IPS-11a (cell line): ENCODE measurements at regions not wholly inside any gene's neighbourhood (a gene's known extent, or its start where the extent isn't known, plus 50 kb on each side); places are given as distances from the start of the nearest gene placed in this dataset.
"Not testable (repeated sequence)": the region's sequence is repeated elsewhere in the genome, so short reads cannot be mapped to it uniquely, and the experiment has no call there.

Experiments used
- H3K4me3 ChIP-seq: one replicate; pipeline ENCODE4 v1.5.1; 2013; ENCODE audit warnings: low read depth, low read length, control low read depth

DNA sequence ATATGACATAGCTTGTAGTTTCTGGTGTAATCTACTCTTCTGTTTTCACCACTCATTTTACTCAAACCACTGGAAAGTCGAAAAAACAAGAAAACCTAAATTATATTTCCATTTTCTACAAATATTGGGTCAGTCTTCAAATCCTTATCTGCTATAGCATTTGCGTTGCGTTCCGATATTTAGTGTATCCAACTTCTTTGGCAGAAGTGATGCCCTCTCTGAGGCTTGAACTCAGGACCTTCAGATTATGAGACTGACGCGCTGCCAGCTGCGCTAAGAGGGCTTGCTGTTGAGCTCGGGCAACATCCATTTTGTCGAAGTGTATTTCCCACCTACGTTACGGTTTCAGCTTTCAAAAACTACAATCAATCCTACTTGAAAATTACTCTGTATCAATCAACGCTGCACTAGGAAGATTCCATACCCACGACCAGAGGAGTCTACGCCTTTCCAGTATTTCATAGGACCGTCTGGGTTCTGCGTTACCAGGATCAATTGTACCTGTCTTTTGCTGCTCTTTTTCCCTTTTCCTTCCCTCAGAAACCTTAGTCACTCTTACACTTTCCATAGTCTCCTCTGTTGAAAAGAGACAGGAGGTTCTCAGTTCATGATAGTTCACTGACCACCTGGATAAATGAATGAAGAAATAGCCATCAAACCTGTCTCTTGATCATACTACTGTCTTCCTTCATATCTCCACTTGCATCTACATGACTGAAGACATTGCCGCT, 140.5 kb upstream of the ZNF322 start:
- H3K4me3 ChIP-seq = not testable (repeated sequence)

DNA sequence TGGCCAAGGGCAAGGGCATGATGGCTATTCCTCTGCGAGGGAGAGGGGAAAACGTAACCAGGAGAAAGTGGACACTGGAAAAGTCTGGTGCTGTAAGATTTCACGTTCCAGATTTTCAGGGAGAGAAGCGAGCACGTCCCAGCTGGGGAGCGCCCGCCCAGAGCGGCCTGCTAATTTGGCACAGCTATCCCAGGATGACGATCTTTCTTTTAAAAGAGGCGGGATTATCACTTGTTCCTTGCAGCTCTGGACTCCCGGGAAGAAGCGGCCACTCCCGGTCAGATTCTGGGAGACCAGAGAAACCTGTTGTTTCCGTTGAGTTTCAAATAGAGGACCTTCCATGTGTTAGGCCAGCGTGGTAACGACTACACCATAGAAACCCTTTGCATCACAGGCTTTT, 144.2 kb upstream of the ZNF322 start:
- H3K4me3 ChIP-seq = not testable (repeated sequence)

DNA sequence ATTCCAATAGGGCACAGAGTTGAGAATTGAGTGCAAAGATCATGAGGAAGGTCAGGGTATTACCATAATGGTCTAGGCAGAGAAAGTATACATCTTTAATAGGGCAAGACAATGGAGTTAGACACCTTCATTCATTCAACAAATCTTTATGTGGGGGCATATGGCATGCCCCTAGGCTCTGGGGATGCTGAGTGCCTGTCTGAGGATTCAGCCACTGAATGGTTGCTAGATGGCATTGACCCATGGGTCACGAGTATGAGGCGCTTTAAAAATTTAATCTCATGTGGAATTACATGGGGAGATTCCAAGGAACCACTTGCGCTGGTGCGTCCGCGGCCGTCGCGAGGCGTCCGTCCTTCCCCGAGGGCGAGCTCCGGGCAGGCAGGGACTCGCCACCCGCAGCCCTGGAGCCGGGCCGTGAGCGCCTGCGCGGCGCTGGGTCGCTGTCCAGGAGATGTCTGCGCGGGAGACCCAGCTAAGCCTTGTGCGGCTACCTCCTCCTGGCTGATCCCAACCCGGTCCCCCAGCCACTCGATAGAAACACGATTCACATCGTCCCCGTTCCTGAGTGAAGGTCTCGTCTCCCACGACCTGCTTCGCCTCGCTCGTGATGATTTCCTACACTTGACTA, 152.1 kb upstream of the ZNF322 start:
- not testable (repeated sequence) for H3K4me3 ChIP-seq

DNA sequence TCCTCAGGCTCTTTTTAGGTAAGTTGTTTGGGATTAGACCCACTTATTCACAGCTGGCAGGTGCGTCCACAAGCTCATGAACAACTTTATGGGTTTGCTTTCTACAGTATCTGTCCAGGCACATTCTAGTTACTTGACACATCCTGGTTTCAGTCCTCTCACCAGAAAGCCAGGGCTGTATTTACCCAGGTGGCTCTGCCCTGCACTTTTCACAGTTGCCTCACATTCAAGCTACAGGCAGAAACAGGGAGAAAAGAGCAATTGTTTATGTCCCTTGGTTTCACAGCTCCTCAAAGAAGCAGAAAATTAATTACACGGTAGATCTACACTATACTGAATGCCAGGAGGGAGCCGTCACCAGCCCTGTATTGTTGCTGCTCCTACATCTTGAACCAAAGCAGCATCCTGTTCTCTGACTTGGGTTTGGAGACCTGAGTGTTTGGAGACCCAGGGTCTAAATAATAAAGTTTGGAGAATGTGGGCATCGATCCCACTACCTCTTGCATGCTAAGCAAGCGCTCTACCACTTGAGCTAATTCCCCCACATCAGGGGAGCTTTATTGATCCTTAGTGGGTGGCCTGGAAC, 159.2 kb upstream of the ZNF322 start:
- not testable (repeated sequence) for H3K4me3 ChIP-seq

DNA sequence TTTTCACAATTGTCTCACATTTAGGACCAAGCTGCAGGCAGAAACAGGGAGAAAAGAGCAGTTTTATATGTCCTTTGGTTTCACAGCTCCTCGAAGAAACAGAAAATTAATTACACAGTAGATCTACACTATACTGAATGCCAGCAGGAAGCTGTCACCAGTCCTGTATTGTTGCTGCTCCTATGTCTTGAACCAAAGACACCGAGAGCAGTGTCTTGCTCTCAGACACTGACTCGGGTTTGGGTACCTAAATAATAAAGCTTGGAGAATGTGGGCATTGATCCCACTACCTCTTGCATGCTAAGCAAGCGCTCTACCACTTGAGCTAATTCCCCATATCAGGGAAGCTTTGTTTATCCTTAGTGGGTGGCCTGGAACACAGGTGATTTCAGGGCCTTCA, 168.4 kb upstream of the ZNF322 start:
- not testable (repeated sequence) for H3K4me3 ChIP-seq

DNA sequence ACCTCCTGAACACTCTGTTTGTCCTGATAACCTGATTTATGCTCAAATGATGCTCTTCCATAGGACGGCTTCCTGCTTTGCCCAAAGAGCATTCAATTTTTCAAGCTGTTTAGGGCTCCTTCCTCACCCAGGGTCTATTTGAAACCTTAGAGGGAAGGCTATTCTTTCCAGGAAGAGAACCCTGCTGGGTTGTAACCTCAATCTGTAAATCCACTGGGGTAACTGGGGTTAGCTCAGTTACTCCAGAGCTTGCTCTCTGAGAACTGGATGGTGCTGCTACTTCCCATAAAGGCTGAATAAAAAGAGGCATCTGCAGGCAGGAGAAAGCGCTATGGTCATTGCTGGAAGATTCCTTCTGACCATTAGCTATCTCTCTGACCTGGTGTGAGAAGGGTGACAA, 169.9 kb upstream of the ZNF322 start:
- H3K4me3 ChIP-seq = not testable (repeated sequence)

DNA sequence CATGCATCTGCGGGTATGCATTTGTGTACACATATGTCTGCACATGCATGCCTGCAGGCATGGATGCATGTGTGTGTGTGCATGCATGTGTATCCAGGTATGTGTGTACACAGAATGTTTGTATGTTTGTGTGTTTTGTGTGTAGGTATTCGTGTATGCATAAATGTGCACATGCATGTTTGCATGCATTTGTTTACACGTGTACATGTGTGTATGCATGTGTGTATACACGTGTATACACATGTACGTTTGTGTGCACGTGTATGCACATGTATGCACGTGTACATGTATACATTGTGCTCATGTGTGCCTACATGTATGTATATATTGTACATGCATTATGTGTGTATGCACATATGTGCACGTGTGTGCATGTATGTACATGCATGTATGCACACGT, 171.4 kb upstream of the ZNF322 start:
- not testable (repeated sequence) for H3K4me3 ChIP-seq

DNA sequence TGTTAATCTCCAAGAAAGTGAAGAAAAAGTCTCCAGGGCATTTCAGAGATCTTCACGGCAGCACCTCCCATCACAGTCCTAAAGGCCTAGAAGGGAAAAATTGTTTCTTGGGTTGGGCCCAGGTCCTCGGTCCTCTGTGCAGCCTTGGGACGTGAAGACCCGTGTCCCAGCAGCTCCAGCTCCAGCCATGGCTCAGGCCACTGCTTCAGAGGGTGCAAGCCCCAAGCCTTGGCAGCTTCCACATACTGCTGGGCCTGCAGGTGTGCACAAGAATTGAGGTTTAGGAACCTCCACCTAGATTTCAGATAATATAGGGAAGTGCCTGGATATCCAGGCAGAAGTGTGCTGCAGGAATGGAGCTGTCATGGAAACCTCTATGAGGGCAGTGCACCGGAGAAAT, 176.2 kb upstream of the ZNF322 start:
- H3K4me3 ChIP-seq = not testable (repeated sequence)

DNA sequence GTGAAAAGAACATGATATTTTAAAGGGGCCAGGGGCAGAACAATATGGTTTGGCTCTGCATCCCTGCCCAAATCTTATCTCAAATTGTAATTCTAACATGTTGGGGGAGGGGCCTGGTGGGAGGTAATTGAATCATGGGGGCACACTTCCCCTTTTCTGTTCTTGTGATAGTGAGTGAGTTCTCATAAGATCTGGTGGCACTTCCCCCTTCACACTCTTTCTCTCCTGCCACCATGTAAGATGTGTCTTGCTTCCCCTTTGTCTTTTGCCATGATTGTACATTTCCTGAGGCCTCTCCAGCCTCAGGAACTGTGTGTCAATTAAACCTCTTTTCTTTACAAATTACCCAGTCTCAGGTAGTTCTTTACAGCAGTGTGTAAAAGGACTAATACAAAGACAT, 177.1 kb upstream of the ZNF322 start:
- H3K4me3 ChIP-seq = not testable (repeated sequence)

DNA sequence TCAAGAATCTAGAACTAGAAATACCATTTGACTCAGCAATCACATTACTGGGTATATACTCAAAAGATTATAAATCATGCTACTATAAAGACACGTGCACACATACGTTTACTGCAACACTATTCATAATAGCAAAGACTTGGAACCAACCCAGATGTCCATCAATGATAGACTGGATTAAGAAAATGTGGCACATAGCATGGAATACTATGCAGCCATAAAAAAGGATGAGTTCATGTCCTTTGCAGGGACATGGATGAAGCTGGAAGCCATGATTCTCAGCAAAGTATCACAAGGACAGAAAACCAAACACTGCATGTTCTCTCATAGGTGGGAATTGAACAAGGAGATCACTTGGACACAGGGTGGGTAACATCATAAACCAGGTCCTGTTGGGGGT, 185.3 kb upstream of the ZNF322 start:
- H3K4me3 ChIP-seq = not testable (repeated sequence)

DNA sequence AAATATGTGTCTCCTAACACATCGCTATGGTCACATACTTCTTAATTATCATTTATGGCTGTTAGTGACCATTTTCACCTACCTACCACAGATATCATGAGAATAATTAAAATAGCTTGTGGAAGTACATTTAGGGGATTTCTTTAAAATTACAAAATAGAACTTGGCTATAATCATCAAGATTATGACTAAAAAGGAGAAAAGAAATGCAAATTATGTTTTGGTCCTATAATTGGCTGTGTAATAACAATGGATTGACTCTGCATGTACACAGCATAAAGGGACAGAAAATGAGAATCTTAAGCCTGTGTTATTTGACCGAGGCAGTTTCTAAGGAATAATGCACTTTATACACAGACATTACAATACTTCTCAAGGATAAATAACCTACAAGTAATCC, 197.7 kb upstream of the ZNF322 start:
- H3K4me3 ChIP-seq = not testable (repeated sequence)

DNA sequence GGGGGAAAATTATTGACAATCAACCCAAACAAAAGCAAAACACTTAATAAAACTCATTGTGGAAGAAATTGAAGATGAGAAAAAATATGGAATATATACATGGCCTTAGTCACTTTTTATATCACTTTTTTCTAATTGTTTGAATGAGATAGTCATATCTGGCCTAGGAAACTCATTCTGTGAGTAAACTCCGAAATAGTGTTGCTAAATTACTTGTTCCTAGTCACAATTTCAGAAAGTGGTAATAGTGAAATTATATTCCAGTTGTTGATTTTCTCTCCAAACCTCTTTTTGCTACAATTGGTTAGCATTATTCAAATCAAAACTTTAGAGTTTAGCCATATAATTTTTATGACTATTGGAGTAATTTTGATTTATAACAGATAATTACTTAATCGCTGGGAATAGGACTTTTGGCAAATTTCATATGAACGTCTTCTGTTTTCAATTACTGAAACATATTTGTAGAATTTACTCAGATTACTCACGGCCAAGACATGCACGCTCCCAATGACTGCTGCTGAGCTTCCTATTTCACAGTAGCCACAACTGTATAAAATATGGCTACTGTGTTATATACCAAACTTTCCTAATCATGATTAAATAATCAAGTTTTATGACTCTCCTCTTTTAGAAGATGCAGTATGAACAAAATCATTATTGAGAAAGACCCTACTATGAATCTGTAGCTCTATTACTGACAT, 199.7 kb upstream of the ZNF322 start:
- not testable (repeated sequence) for H3K4me3 ChIP-seq

DNA sequence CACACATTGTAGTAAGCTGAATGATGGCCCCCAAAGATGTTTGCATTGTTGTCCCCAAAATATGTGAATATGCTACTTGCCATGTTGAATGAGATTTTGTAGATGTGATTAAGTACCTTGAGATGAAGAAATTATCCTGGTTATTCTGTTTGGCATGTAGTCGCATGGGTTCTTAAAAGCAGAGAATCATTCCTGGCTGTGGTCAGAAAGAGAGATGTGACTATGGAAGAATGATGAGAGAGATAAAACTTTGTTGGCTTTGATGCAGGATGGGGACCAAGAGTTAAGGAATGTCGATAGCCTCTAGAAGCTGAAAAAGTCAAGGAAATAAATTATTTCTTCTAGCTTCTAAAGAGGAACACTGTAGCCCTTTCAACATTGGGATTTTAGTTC, 200.2 kb upstream of the ZNF322 start:
- H3K4me3 ChIP-seq = not testable (repeated sequence)

DNA sequence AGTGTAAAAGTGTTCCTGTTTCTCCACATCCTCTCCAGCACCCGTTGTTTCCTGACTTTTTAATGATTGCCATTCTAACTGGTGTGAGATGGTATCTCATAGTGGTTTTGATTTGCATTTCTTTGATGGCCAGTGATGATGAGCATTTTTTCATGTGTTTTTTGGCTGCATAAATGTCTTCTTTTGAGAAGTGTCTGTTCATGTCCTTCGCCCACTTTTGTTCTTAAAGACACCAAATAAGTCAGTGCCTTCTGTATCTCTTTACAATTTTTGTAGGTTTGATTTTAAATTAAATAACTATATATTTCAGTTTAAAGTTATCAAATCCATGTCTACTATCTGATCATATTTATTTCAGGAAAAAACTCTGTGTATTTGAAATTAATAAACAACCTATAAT, 202.4 kb upstream of the ZNF322 start:
- not testable (repeated sequence) for H3K4me3 ChIP-seq

DNA sequence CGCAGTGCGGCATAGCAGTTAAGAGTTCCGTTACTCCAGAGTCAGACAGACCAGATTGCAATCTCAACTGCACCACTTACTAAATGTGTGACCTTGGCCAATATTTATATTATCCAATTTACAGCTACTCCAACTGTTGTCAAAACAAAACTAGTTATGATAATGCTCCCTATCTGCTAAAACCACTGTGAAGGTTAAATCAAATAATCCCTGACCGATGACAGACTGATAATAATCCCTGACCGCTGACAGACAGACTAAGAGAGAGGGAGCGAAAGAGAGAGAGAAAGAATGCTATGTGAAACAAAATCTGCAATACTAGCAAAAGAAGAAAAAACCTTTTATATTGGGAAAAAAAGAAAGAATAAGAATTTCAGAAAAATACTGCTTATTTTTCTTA, 204.1 kb upstream of the ZNF322 start:
- not testable (repeated sequence) for H3K4me3 ChIP-seq

DNA sequence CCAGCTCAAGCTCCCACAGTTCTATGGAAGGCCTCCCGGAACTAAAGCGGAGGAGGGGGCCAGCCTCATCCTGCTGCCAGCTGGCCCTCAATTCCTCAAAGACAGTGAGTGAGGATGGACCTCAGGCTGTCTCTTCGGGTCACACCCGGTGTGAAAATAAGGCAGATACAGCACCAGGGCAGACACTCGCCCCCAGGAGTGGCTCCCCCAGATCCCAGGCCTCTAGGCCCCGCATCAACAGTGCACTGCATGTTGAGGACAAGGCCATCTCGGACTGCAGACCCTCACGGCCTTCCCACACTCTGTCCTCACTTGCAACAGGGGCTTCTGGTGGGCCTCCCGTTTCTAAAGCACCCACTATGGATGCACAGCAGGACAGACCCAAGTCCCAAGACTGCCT, 239.2 kb upstream of the ZNF322 start:
- not testable (repeated sequence) for H3K4me3 ChIP-seq

DNA sequence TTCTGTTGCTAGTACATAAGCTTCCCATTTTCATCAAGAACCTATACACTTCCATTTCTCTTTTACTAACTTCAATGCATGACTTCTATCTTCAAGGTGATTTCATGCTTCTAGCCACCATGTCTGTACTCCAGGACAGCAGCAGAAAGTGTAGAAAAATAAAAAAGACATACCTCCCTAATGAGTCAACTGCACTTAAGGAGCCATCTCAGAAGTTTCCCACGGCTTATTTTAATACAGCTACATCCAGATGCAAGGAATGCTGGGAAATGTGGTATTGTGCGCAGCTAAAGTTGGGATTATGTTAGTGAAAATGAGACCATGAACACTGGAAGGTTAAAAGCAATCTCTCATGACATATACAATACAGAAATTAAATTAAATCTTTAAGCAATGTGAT, 264.7 kb upstream of the ZNF322 start:
- not testable (repeated sequence) for H3K4me3 ChIP-seq

DNA sequence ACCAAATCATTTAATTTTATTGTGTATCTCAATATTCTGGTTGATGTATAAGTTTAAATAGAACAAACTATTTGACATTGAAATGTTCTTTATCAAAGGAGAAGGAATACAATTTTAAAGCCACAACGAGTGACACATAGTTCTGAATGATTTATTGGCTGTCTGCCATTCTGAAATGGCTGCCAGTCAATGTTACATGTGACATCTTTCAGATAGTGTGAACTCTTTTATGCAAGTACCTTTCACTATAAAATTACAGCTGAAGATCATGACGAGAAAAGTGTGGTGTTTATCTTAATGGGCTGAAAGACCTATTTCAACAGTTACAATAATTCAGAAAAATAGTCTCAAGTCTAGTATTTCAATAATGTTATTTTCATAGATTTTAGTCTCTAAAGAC, 268.6 kb upstream of the ZNF322 start:
- not testable (repeated sequence) for H3K4me3 ChIP-seq

DNA sequence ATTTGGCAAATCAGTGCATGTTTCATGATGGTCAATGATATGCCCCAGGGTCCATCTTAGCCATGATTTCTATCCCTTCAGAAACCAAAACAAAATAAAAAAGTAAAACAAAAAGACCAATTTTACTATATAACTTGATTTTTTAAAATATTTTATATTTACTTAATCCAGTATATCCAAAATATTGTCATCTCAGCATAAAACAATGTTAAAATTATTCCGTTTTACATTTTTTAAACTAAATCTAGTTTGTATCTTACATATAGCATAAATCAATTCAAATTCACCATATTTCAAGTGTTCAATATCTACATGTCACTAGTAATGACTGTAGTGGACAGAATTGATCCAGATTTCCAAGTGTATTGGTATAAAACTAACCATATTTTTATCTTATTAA, 277.7 kb upstream of the ZNF322 start:
- H3K4me3 ChIP-seq = not testable (repeated sequence)

DNA sequence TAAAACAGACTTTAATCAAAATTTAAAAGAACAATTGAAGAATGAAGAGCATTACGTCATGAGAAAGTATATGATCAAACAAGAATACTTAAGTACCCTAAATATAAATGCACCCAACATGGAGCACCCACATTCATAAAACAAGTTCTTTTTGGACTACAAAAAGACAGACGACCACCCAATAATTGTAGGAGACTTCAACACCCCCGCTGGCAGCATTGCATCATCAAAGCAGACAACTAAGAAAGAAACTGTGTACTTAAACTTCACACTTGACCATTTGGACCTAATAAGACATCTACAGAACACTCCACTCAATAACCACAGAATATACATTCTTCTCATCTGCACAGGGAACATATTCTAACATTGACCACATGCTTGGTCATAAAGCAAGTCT, 291.7 kb upstream of the ZNF322 start:
- H3K4me3 ChIP-seq = not testable (repeated sequence)

DNA sequence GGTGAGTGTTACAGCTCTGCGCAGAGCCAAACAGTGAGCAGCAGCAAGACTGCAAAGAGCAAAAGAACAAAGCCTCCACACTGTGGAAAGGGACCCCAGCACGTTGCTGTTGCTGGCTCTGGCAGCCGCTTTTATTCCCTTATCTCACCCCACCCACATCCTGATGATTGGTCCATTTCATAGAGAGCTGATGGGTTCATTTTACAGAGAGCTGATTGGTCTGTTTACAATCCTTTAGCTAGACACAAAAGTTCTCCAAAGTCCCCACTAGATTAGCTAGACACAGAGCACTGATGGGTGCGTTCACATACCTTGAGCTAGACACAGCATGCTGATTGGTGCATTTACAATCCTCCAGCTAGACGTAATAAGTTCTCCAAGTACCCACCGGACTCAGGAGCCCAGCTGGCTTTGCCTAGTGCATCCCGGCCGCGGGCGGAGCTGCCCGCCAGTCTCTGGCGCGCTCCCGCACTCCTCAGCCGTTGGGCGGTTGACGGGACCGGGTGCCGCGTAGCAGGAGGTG, 291.4 kb upstream of the PRSS16 start:
- peak overlapping the region; percentile 28 for H3K4me3 ChIP-seq
